ENCODE measurements at regions not wholly inside any gene's neighbourhood (a gene's known extent, or its start where the extent isn't known, plus 50 kb on each side); places are given as distances from the start of the nearest gene placed in this dataset.

DNA sequence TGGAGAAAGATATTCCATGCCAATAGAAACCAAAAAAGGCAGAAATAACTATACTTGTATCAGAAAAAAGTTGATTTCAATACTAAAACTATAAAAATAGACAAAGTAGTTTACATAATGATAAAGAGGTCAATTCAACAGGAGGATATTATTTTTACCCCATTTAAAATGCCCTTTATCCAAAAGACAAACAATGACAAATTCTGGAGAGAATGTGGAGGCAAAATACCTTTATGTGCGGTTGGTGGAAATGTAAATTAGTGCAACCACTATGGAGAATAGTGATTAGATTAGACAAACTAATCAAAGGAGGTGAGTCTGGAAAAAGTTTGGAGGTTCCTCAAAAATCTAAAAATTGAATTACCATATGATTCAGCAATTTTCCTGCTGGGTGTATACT is 1262.3 kb downstream of the GRIK2 start:
- H3K36me3 ChIP-seq (ENCODE audit: control insufficient read depth in 4 of 4, insufficient read depth in 3 of 4, low read depth in 1 of 4, low read length in 3 of 4), result no peaks in the 10 kb centered on the region
- no peak for DNase-seq (ENCODE audit: low spot score)
- WGBS, result 84% methylated on average over 1 of the region's 1 CpG

More for the DNA sequence above, 1262.3 kb downstream of the GRIK2 start:
- no peak overlapping the region for H3K4me3 ChIP-seq (ENCODE audit: low read depth in 1 of 3, low read length in 3 of 3)
- TF ChIP-seq HNF4A (conservative IDR thresholded peaks at IDR 0.05) (no peak), HNF4G (IDR thresholded peaks at IDR 0.05) (no peak), ATF3 (IDR thresholded peaks at IDR 0.05) (no peak), GABPA (IDR thresholded peaks at IDR 0.05 in 1 of 2, conservative IDR thresholded peaks at IDR 0.05 in 1 of 2) (no peak), TAF1 (conservative IDR thresholded peaks at IDR 0.05) (no peak), YY1 (IDR thresholded peaks at IDR 0.05) (no peak), EGR1 (IDR thresholded peaks at IDR 0.05; ENCODE audit: low read depth in 2 of 2) (no peak), RXRA (IDR thresholded peaks at IDR 0.05) (no peak), ZBTB33 (IDR thresholded peaks at IDR 0.05) (no peak), CTCF (IDR thresholded peaks at IDR 0.05; ENCODE audit: low read depth, low read length, missing input control) (no peak), RAD21 (IDR thresholded peaks at IDR 0.05) (no peak), REST (IDR thresholded peaks at IDR 0.05) (no peak), FOXA2 (IDR thresholded peaks at IDR 0.05) (no peak)
- no peak overlapping the region for H3K27ac ChIP-seq (ENCODE audit: low read depth in 1 of 2, low read length in 2 of 2)
- H3K27me3 ChIP-seq (ENCODE audit: control insufficient read depth in 4 of 4, insufficient read depth in 4 of 4, low read length in 3 of 4), result no peaks in the 10 kb centered on the region
- no peaks in the 10 kb centered on the region for H3K4me1 ChIP-seq (ENCODE audit: control insufficient read depth in 4 of 4, insufficient read depth in 4 of 4, low read length in 3 of 4)
- no peak overlapping the region for H3K9ac ChIP-seq (ENCODE audit: low read depth in 1 of 2, low read length in 2 of 2)
- no peaks in the 10 kb centered on the region for H3K9me3 ChIP-seq (ENCODE audit: control insufficient read depth in 4 of 4, low read length in 3 of 4)

Data from liver (tissue), 8 donors.